ENCODE measurements at regions not wholly inside any gene's neighbourhood (a gene's known extent, or its start where the extent isn't known, plus 50 kb on each side); places are given as distances from the start of the nearest gene placed in this dataset.

GRCh38 chr2:59569124-59569523 is 984.3 kb downstream of the BCL11A start:
- TF ChIP-seq, protein P1, sequence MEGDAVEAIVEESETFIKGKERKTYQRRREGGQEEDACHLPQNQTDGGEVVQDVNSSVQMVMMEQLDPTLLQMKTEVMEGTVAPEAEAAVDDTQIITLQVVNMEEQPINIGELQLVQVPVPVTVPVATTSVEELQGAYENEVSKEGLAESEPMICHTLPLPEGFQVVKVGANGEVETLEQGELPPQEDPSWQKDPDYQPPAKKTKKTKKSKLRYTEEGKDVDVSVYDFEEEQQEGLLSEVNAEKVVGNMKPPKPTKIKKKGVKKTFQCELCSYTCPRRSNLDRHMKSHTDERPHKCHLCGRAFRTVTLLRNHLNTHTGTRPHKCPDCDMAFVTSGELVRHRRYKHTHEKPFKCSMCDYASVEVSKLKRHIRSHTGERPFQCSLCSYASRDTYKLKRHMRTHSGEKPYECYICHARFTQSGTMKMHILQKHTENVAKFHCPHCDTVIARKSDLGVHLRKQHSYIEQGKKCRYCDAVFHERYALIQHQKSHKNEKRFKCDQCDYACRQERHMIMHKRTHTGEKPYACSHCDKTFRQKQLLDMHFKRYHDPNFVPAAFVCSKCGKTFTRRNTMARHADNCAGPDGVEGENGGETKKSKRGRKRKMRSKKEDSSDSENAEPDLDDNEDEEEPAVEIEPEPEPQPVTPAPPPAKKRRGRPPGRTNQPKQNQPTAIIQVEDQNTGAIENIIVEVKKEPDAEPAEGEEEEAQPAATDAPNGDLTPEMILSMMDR (IDR thresholded peaks at IDR 0.05), result no peak
- TF ChIP-seq EZH2 (IDR thresholded peaks at IDR 0.05; ENCODE audit: borderline replicate concordance, insufficient read depth, low read depth, low read length, poor library complexity, severe bottlenecking), result no peak
